Left renal pelvis (tissue), 4 donors: ENCODE measurements at regions not wholly inside any gene's neighbourhood (a gene's known extent, or its start where the extent isn't known, plus 50 kb on each side); places are given as distances from the start of the nearest gene placed in this dataset.
"Not testable (repeated sequence)": the region's sequence is repeated elsewhere in the genome, so short reads cannot be mapped to it uniquely, and the experiment has no call there.

Experiments used
- DNase-seq, 4 donors: peaks; one replicate each; pipeline ENCODE4 v3.0.0-alpha.2; 2013; ENCODE audit warnings: low read depth in 4 of 4, low spot score in 3 of 4

DNA sequence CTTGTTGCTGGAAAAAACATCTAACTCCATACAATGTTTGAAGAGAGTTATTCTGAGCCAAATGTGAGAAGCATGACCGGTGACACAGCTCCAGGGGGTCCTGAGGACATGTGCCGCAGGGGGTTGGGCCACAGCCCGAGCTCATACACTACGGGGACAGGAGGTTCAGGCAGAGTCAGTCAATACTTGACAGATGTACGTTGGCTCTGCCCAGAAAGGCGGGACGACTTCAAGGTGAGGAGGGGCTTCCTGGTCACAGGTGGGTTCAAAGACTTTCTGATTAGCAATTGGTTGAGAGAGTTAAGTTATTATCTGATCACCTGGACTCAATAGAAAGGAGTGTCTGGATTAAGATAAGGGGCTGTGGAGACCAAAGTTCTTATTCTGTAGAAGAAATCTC lies 143.8 kb downstream of the NPIPB11 start:
- DNase-seq = not testable (repeated sequence)

DNA sequence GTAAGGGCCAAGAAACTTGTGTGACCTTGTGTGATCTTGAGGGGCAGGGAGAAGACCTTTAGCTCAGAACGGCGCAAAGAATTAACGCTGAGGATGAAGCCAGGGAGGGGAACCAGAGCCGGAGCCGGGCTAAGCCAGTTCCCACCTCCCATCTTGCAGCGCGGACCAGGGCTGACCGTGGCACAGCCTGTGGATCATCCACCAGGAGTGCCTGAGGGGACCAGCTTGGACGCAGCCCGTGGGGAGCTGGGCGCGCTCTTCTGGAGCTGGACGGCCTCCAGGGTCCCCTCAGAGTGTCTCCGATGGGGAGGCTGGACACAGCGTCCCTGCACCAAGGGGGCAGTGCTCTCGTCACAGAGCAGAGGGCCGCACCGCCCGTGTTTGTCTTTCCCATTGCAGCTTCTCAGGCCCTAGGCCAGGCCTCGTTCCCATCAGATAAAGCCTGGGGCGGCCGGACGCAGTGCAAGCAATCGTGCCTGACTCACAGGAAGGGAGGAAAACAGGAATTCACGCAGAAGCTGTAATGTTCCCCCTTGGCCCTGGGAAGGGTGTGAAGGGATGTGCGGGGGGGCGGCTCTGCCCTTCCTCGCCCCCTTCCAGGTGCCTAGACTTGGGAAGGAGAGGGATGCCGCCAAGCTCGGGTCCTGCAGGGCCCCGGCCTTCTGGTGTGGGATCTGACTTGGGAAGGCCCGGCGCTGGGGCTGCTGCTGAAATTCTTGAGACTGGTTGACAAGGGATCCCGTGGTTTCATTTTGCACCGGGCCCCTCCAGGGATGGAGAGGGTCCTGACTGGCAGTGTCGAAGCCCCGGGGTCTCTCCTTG lies 144.9 kb downstream of the NPIPB11 start:
- DNase-seq = not testable (repeated sequence)

DNA sequence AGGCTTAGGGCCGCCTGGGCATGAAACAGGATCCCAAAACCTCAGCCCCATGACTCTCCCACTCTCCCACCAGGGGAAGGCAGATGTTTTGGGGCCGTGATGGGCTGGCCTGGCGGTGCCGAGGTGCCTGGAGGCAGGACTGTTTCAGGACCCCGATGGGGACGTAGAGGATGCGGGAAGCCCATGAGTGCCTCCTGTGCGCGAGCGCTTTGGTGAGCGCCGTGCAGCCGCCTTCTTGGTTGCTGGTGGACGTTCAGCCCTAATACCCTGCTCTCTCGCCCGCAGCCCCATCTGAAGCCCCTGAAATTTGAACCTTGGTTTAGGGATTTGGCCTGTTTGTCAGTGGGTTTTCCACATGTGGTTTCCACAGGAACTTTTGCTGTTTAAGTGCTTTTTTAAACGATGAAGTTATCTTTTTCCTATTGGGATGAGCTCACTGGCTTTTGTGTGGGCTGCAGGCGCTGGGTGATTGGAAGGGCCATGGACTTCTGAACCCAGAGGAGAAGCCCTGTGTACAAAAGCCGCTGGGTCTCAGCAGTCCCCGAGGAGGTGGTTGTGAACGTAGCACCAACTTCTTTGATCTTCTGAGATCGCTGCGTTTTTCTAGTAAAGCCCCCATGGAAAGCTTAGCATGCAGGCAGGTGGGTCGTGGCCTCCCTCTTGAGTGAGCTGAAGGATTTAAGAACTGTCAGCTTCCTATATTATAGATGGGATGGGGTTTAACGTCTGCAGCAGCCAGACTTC lies 145.7 kb downstream of the NPIPB11 start:
- DNase-seq = not testable (repeated sequence)

DNA sequence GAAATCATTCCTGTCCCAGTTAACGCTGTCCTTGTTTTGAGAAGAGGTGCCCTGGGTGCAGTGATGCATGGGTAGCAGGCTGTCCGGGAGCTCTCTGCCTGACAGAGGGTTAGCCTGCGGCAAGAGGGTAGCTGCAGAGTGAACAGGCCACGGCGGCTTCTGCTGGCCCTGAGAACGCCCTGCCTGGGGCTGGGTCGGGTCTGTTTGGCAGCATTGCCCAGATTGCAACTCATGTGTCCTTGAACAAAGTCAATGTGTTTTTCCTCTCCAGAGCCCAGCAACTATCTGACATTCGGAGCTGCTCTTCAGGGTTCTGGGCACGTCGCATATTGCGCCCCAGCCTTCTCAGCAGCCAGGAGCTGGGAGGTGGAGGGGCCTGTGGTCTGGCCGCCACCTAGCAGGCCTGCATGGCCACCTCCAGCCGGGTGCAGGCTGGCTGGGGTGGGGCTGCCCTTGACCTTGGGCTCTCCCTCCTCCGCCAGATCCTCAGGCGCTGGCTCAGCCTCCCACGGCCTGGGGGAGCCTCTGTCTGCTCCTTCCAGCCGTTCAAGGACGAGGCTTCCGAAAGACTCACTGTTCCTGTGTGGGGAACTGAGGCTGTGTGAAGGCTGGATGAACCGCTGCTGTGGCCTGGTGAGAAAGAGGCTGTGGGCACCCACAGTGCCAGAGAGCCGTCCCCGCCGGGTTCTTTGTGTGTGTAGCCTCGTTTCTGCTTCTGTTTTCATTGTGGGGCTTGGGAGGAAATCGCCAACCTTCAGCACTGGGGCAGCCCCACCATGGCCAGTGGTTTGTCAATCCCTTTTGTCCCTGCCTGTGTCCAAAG lies 146.7 kb downstream of the NPIPB11 start:
- DNase-seq = not testable (repeated sequence)

DNA sequence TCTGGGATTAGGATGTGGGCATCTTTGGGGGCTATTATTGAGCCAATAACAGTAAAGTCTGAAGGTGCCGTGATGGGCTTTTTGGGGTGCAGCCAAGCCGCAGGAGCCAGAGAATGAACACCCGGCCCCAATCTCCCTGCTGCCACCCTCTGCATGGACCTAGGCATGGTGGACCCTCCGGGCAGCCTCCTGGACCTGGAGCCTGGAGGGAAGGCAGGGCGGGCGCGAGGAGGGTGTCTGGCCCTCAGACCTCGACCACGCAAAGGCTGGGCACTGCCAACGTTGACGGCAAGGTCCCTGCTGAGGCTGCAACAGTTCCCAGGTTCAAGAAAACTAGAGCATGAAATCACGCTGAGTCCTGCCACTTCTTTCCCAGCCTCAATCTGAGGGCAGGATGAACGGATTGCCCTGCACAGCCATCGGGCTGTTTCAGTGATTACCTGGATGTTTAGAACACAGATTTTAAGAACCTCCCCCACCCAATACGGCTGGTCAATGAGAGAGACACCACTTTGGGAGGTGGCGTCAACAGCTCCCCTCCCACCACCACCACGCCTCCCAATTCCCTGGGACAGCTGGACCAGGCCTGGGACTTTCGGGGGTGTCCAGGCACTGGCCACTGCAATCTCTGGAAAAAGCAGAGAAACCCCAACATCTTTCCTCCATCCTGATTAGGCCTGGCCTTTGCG lies 147.4 kb downstream of the NPIPB11 start:
- not testable (repeated sequence) for DNase-seq

DNA sequence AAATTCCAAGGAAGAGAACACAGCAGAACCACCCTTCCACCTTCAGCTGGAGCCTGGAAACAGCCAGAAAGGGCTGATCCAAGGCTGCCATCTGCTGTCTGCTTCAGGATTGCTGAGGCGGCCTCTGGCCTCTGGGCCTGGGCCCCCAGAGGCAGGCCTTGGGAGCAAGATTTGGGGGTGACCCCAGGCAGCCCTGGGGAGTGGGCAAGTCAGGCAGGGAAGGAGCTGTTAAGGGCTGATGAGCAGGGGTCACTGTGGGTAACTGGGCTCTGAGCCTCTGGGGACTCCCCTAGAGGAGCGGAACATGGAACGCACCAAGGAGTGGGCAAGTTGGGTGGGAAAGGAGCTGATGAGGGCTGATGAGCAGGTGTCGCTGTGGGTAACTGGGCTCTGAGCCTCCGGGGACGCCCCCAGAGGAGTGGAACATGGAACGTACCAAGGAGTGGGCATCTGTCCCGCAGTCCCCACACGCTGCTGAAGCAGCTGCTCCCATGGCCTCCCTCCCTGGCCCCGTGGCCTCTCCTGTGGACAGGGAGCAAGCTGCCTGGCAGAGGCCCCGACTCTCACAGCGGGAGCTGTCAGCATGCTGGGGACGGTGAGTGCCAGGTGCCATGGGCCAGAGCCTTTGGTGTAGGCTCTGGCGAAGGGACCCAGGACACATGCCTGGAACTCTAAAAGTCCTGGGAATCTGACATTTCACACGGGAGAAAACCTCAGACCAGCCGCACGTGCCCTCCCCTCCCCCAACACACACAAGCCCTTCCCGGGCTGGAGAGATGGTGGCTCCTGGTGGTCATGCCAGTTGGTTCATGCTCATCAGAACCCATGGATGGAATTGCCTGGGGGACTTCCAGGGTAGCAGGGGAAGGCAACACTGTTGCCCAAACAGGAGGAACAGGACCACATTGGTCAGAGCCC lies 148.8 kb downstream of the NPIPB11 start:
- not testable (repeated sequence) for DNase-seq

DNA sequence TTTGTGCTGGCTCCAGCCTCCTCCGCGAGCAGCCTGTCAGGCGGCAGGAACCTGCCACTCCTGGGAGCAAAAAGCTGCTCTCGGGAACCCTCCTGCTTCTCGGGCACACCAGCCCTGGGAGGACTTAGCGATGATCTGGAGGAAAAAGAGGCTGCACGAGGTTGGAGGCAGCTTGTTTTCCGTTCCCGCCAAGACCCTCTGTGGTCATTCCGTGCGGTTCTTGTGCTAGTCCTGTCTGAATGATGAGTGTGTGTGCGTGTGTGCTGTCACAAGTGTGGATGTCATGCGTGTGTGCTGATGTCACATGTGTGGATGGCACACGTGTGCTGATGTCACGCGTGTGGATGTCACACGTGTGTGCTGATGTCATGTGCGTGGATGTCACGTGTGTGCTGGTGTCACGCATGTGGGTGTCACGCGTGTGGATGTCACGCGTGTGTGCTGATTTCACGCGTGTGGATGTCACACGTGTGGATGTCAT lies 150.0 kb downstream of the NPIPB11 start:
- DNase-seq = no peak

DNA sequence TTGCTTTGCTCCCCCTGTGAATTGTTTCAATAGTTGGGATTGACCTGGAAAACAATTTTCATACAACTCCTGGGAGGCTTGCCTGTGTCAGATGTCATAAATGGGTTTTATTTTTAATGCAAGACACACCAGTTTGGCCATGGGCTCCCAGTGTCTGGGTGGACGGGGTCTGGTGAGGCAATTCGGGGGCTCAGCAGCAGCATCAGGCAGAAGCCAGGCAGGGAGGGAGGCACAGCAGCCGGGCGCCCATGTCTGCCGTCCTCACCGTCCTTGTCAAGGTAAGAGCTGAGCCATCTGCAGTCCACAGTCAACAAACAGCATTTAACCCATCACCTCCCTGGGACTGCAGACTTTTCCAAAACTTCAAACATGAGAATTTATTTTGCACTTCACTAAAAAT lies 150.6 kb downstream of the NPIPB11 start:
- not testable (repeated sequence) for DNase-seq

DNA sequence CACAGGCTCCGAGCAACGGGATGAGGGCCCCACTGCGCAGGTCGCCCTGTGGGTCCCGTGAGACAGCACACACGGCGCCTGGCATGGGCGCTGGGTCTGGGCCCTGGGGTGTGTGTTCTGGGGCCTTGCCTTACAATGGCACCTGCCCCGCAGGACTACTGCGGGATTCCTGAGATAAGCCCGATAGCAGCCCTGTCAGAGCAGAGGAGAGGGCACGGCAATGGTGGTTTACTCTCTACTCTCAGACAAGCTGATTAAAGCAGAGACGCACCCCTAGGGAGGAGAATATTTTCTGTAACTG lies 151.1 kb downstream of the NPIPB11 start:
- DNase-seq = not testable (repeated sequence)

DNA sequence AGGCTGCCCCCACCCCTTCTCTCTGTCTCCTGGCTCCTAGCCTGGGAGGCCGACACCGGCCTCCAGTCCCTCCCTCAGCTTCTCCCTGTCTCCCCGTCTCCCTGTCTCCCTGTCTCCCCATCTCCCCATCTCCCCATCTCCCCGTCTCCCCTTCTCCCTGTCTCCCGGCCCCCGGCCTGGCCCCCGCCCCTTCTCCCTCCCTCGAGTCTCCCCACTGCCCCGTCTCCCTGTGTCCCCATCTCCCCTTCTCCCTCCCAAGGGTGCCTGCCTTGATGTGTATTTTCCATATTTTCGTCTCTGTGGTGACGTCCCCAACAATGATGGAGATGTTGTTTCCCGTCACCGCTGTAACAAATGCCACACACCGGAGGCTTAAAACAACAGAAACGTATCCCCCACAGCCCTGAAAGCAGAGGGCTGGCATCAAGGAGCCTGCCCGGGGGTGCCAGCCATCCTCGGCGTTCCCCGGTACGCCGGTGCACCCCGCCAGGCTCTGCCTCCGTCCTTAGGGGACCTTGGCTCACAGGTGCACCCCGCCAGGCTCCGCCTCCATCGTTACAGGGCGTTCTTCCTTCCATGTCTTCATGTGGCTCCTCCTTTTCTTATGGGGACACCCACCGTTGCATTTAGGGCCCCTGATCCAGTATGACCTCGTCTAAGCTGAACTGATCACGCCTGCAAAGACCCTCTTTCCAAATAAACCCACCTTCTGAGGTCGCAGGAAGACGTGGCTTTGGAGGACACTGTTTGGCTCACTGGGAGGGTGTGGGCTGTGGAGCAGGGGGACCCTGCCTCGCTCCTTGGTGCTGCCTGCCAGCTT lies 151.6 kb downstream of the NPIPB11 start:
- DNase-seq = no peak

DNA sequence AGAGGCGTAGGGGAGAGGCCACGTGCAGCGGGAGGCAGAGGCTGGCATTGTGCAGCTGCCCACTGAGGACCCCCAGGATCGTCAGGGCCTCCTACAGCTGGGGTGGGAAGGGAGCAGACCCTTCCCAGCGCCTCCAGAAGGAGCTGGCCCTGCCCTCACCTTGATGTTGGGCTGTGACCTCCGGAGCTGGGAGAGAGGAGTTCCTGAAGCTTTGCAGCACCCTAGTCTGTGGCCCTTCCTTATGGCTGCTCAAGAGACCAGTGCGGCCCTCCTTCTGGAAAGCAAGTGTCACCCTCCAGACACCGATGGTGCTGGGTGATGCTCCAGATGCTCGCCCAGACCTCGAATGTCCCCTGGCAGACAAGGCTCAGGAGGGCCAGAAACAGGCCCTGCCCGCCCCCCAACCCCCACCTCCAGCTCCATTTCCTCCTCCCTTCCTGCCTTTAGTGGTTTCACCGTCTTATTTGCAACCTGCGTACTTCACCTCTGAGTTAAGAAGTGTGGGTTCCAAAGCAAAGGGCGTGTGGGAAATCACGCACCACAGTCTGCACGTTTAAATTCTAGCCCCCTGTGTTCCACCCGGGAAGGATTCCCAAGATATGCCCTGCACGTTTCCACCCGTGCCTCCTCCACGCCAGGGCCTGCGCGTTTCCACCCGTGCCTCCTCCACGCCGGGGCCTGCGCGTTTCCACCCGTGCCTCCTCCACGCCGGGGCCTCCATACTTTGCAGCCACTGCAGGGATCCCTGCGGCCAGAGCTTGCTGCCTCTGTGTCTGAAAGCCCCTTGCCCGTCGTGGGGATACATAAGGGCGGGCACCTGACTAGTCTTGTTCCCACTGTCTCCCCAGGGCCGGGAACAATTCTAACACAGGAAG lies 152.6 kb downstream of the NPIPB11 start:
- DNase-seq = not testable (repeated sequence)

DNA sequence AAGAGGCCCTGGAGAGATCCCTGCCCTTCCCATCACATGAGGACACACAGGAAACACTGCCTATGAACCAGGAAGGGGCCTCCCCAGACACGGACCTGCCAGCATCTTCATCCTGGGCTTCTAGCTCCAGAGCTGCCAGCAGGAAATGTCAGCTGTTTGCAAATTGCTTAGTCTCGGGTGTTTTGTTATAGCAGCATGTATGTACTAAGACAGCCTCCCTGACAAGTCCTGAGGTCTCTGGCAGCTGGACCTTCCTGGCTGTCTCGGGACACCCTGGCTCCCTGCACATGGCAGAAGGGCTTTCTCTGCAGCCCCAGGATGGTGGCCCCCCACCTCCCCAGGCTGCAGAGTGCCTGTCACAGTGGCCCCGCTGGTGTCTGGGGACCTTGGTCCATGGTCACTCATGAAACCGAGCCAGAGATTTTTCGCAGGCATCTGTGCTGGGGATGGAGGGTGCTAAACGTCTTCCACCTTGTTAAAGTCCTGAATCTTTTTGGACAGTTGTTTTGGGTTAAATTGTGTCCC lies 153.4 kb downstream of the NPIPB11 start:
- not testable (repeated sequence) for DNase-seq

DNA sequence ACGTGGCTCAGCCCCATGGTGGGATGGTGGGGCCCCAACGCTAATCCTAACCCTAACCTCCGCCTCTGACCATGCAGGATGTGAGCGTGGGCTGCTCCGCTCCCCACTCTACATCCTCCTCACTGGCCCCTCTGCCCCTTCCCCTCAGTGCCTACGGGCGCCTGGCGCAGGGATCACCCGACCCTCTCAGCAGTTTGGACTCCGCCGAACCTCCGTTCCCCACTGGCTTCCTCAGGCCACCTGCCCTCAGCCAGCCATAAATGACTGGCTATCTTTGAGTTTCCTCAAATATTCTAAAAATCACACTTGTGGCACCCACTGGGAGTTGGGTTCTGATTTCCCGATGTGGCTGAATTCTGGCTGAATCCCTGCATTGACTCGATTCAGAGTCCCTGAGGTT lies 154.2 kb downstream of the NPIPB11 start:
- not testable (repeated sequence) for DNase-seq

DNA sequence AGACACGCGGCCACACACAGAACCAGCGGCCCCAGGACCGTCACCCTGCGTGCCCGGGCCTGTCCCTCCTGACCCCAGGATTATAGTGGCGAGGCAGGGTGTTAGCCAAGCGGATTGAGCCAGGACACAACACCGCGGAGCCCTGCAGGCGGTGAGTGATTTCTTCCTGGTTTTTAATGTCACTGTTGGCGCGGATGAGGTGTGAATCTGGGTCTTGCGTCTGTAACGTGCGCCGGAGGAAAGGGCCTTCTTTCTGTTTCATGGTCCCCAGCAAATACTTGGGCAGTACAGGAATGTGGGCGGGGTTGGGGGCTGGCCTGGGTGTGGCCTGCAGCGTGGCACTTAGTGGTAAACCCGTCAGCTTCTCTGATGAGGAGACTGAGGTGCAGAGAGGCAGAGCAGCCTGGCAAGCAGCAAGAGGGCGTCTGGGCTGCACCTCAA lies 154.9 kb downstream of the NPIPB11 start:
- DNase-seq = not testable (repeated sequence)

DNA sequence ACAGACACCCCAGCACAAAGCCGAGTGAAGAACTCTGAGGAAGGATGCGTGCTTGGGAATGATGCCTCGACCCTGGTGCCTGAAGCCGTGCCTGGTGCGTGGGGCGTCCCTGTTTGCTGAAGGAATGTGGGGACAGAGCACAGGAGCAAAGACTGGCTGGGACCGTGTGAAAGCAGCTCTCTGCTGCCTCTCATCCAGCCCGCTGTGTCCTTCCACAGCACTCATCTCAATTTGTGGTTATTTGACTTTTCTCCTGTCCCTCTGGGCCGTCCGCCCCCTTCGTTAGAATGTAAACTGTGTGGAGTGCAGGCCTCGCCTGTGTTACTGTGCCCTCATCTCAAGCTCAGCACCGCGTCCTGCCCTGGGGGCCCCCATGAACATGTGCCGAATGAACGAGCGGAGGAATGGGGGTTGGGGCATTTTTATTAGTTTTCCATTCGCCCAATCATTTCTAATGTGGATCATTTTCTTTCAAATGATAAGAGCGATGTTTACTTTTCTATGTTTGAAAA lies 155.5 kb downstream of the NPIPB11 start:
- not testable (repeated sequence) for DNase-seq

DNA sequence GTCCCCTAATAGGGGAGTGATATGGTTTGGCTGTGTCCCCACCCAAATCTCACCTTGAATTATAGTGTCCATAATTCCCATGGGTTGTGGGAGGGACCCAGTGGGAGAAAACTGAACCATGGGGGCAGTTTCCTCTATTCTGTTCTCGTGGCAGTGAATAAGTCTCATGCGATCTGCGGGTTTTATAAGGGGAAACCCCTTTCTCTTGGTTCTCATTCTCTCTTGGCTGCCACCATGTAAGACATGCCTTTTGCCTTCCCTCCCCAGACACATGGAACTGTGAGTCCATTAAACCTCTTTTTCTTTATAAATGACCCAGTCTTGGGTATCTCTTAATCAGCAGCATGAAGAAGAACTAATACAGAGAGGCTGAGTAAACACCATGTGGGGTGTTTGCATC lies 156.0 kb downstream of the NPIPB11 start:
- DNase-seq = not testable (repeated sequence)

DNA sequence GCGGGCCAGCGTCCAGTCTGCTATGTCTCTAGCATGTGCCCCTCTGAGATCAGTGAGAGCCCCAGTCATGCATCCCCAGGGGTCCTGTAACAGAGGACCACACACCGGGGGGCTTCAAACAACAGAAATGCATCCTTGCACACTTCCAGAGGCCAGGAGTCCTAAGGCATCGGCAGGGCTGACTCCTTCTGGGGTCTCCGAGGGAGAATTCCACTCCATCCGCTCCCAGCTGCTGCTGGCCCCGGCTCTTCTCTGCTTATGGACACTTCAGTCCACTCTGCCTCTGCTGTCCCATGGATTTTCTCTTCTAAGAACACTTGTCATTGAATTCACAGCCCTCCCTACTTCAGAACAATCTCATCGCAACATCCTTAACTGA lies 157.6 kb downstream of the NPIPB11 start:
- DNase-seq = not testable (repeated sequence)
